Stomach (tissue), 8 donors: ENCODE measurements at regions not wholly inside any gene's neighbourhood (a gene's known extent, or its start where the extent isn't known, plus 50 kb on each side); places are given as distances from the start of the nearest gene placed in this dataset.
A peak's percentile ranks its signal among the peaks of the same experiment; 100 is the strongest.

Source experiments
- DNase-seq, 2 donors: peaks; one replicate each; pipeline versions ENCODE4 v3.0.0 to v3.0.0-alpha.2; 2013 to 2019
- H3K27ac ChIP-seq, 5 donors: fragments of 200-600 bp in 4 of 5; sonication (generic) in 4 of 5; one replicate each; pipeline ENCODE4 v1.5.1; 2013 to 2019; ENCODE audit warnings: mild to moderate bottlenecking in 1 of 5, moderate library complexity in 1 of 5
- H3K27me3 ChIP-seq, 3 donors: fragments of 200-600 bp; sonication (generic); one replicate each; pipeline ENCODE4 v1.5.1; 2017 to 2019; ENCODE audit warnings: mixed run types in 1 of 3
- H3K36me3 ChIP-seq, 4 donors: fragments of 200-600 bp; sonication (generic); 1 replicate in 3 of 4; 2 replicates in 1 of 4; pipeline ENCODE4 v1.5.1; 2016 to 2019
- H3K4me1 ChIP-seq, 4 donors: fragments of 200-600 bp; sonication (generic); one replicate each; pipeline ENCODE4 v1.5.1; 2016 to 2019
- H3K4me3 ChIP-seq, 4 donors: fragments of 200-600 bp; sonication (generic) in 3 of 4; one replicate each; pipeline ENCODE4 v1.5.1; 2016 to 2019; ENCODE audit warnings: mild to moderate bottlenecking in 1 of 4
- H3K9me3 ChIP-seq, 4 donors: fragments of 200-600 bp; sonication (generic); one replicate each; pipeline ENCODE4 v1.5.1; 2016 to 2019
- CTCF ChIP-seq, 7 experiments: fragments of 450-650 bp in 4 of 7; fragments of 200-600 bp in 3 of 7; sonication (generic) in 3 of 7; IDR thresholded peaks; one replicate each; pipeline ENCODE4 v1.5.1; 2016 to 2019; ENCODE audit warnings: antibody characterized with exemption in 7 of 7, control low read depth in 2 of 7, mild to moderate bottlenecking in 1 of 7
- EP300 ChIP-seq: sonication (generic); formaldehyde crosslinking; IDR thresholded peaks from one replicate; pipeline ENCODE4 v1.6.1; 2017; ENCODE audit warnings: antibody characterized with exemption
- POLR2A ChIP-seq, 4 donors: fragments of 450-650 bp; IDR thresholded peaks; one replicate each; pipeline ENCODE4 v1.6.1; 2016; ENCODE audit warnings: antibody characterized with exemption in 4 of 4, control low read depth in 2 of 4, mild to moderate bottlenecking in 1 of 4, moderate library complexity in 1 of 4
- POLR2AphosphoS5 ChIP-seq, 3 donors: sonication (generic); formaldehyde crosslinking; IDR thresholded peaks; one replicate each; pipeline ENCODE4 v1.6.1; 2016; ENCODE audit warnings: antibody characterized with exemption in 3 of 3
- WGBS, 5 donors: extraction: QIAGEN DNeasy Blood & Tissue Kit in 3 of 5; methylation state at CpG; one replicate each; pipeline versions ENCODE4 v1.1.5 to v1.1.7; 2013 to 2018; 5-methylcytosine and 5-hydroxymethylcytosine counted together
- intact Hi-C: fragments of 100-400 bp; cut with DNase I; formaldehyde crosslinking; loops from one replicate; pipeline ENCODE4 v1.15.1; 2023; ENCODE audit warnings: low total_unique reads
- donor health status: healthy with polysubstance abuse.
- donor health status: Bipolar disorder and iron deficiency.
- donor health status: healthy.

GRCh38 chr2:234874347-234875046 lies 77.3 kb upstream of the SH3BP4 start:
- 68 to 76% (median 74%) methylated on average over 10 of the region's 10 CpGs for WGBS, 5 donors
- intact Hi-C loops: no loop called here
- Histone ChIP-seq H3K27ac (no peak overlapping the region), H3K9me3 (no peaks in the 10 kb centered on the region), H3K4me3 (no peak overlapping the region), H3K27me3 (no peaks in the 10 kb centered on the region), H3K36me3 (no peaks in the 10 kb centered on the region), H3K4me1 (peaks cover 0 to 7% (median 4%) of the 10 kb centered on the region in 4 donors)
- TF ChIP-seq POLR2AphosphoS5 (IDR thresholded peaks at IDR 0.05) (no peak), POLR2A (IDR thresholded peaks at IDR 0.05) (no peak), CTCF (IDR thresholded peaks at IDR 0.05) (no peak), EP300 (no peak)
- DNase-seq: no peak

GRCh38 chr2:234873828-234874173 lies 78.0 kb upstream of the SH3BP4 start:
- peak in 1 of 2 donors; percentile 57 for DNase-seq
- TF ChIP-seq POLR2A (IDR thresholded peaks at IDR 0.05) (no peak), EP300 (no peak), CTCF (IDR thresholded peaks at IDR 0.05) (no peak), POLR2AphosphoS5 (IDR thresholded peaks at IDR 0.05) (no peak)
- intact Hi-C loops: no loop called here
- peaks cover 0 to 7% (median 3%) of the 10 kb centered on the region in 4 donors for H3K4me1 ChIP-seq
- peak overlapping the region in 3 of 5 donors; percentile 64 to 67 (median 65) for H3K27ac ChIP-seq
- no peaks in the 10 kb centered on the region for H3K9me3 ChIP-seq
- no peak overlapping the region for H3K4me3 ChIP-seq
- WGBS, 5 donors: 56 to 73% (median 67%) methylated on average over 6 of the region's 6 CpGs
- no peaks in the 10 kb centered on the region for H3K27me3 ChIP-seq
- no peaks in the 10 kb centered on the region for H3K36me3 ChIP-seq

- Histone ChIP-seq H3K4me1 (peaks cover 0 to 7% (median 3%) of the 10 kb centered on the region in 4 donors), H3K9me3 (no peaks in the 10 kb centered on the region), H3K4me3 (no peak overlapping the region), H3K27ac (peak overlapping the region in 4 of 5 donors; percentile 19 to 67 (median 64)), H3K36me3 (no peaks in the 10 kb centered on the region), H3K27me3 (no peaks in the 10 kb centered on the region)
- no peak for TF ChIP-seq POLR2AphosphoS5 (IDR thresholded peaks at IDR 0.05)
- no peak for TF ChIP-seq CTCF (IDR thresholded peaks at IDR 0.05)
- no peak for TF ChIP-seq POLR2A (IDR thresholded peaks at IDR 0.05)
- TF ChIP-seq EP300: no peak
- 88 to 93% (median 89%) methylated on average over 13 to 14 of the region's 14 CpGs for WGBS, 5 donors
- no peak for DNase-seq
- intact Hi-C loops: no loop called here
Observed at GRCh38 chr2:234873103-234873827, 78.6 kb upstream of the SH3BP4 start.

- Histone ChIP-seq H3K4me1 (peaks cover 0 to 7% (median 3%) of the 10 kb centered on the region in 4 donors), H3K27ac (no peak overlapping the region), H3K36me3 (no peaks in the 10 kb centered on the region), H3K9me3 (no peaks in the 10 kb centered on the region), H3K4me3 (no peak overlapping the region), H3K27me3 (no peaks in the 10 kb centered on the region)
- no peak for DNase-seq
- 50 to 78% (median 63%) methylated on average over 3 of the region's 3 CpGs for WGBS, 5 donors
- intact Hi-C loops: no loop called here
- TF ChIP-seq POLR2A (IDR thresholded peaks at IDR 0.05): no peak
- no peak for TF ChIP-seq CTCF (IDR thresholded peaks at IDR 0.05)
- no peak for TF ChIP-seq EP300
- no peak for TF ChIP-seq POLR2AphosphoS5 (IDR thresholded peaks at IDR 0.05)
Observed at GRCh38 chr2:234869969-234870368, 81.8 kb upstream of the SH3BP4 start.
